ENCODE measurements at regions not wholly inside any gene's neighbourhood (a gene's known extent, or its start where the extent isn't known, plus 50 kb on each side); places are given as distances from the start of the nearest gene placed in this dataset.

GRCh38 chr13:102933122-102933521 lies 87.3 kb downstream of the ERCC5 start:
- Histone ChIP-seq H3K56ac (replicated peaks; ENCODE audit: insufficient read length, low read depth, low read length) (no peak overlapping the region), H3K4ac (replicated peaks; ENCODE audit: insufficient read length, low read depth, low read length) (no peak overlapping the region), H3K36me3 (ENCODE audit: control insufficient read depth in 2 of 4, insufficient read depth in 4 of 4, low read length in 3 of 4) (no peaks in the 10 kb centered on the region), H3K9me3 (ENCODE audit: insufficient read depth in 2 of 2, low read depth in 1 of 2, low read length in 1 of 2) (no peaks in the 10 kb centered on the region), H3K27ac (ENCODE audit: low read depth, low read length) (no peak overlapping the region), H2AFZ (ENCODE audit: low read length) (no peak overlapping the region), H3K27me3 (replicated peaks in 1 of 4; ENCODE audit: control insufficient read depth in 3 of 4, extremely low read depth in 1 of 4, insufficient read depth in 3 of 4, low read length in 3 of 4) (peaks cover 0 to 1% (median 0%) of the 10 kb centered on the region in 4 experiments; a peak in 1 of 7 replicates), H3K9ac (replicated peaks in 1 of 4; ENCODE audit: extremely low read depth in 1 of 4, low read depth in 3 of 4, low read length in 3 of 4) (no peak overlapping the region), H3K4me1 (replicated peaks in 1 of 4; ENCODE audit: control insufficient read depth in 3 of 4, insufficient read depth in 4 of 4, low read length in 3 of 4) (no peaks in the 10 kb centered on the region), H4K5ac (ENCODE audit: insufficient read length, low read depth, low read length) (no peak overlapping the region), H3K4me2 (ENCODE audit: insufficient read depth in 1 of 2, low read depth in 2 of 2, low read length in 2 of 2) (no peak overlapping the region), H2BK5ac (ENCODE audit: low read depth, low read length) (no peak overlapping the region), H3K18ac (ENCODE audit: extremely low read depth, low read length) (no peak overlapping the region), H2AK5ac (ENCODE audit: low read depth, low read length) (no peak overlapping the region), H3K23me2 (ENCODE audit: low read depth, low read length) (no peaks in the 10 kb centered on the region), H4K20me1 (replicated peaks in 1 of 2; ENCODE audit: control insufficient read depth in 1 of 2, insufficient read depth in 2 of 2, low read length in 2 of 2) (no peaks in the 10 kb centered on the region), H4K91ac (replicated peaks; ENCODE audit: insufficient read length, low read length) (no peak overlapping the region), H3K4me3 (ENCODE audit: extremely low read depth in 1 of 4, insufficient read depth in 2 of 4, low read depth in 3 of 4, low read length in 4 of 4) (no peak overlapping the region), H4K8ac (ENCODE audit: extremely low read depth, insufficient read depth, low read length) (no peak overlapping the region), H2BK20ac (ENCODE audit: low read length) (no peak overlapping the region), H2BK15ac (ENCODE audit: low read length) (no peak overlapping the region), H3K79me1 (ENCODE audit: low read depth, low read length) (no peaks in the 10 kb centered on the region), H3K79me2 (ENCODE audit: control insufficient read depth in 1 of 2, insufficient read depth in 2 of 2, low read length in 2 of 2) (no peaks in the 10 kb centered on the region), H2BK120ac (replicated peaks; ENCODE audit: low read depth, low read length) (no peak overlapping the region), H2BK12ac (ENCODE audit: low read depth, low read length) (no peak overlapping the region), H3K23ac (ENCODE audit: insufficient read length) (no peak overlapping the region), H3K14ac (ENCODE audit: insufficient read length) (no peak overlapping the region)
- no peak for FAIRE-seq
- ChIA-PET CTCF (ENCODE audit: partially characterized antibody) (interaction anchor here (0.6 to 1.5 kb wide), 8 partner anchors 10 to 259 kb away, joined by 3 to 6 read pairs (median 4); no protein-coding TSS in a partner anchor), POLR2A (ENCODE audit: partially characterized antibody) (no interaction called here)
- TF ChIP-seq GABPA (IDR thresholded peaks at IDR 0.05; ENCODE audit: borderline replicate concordance, insufficient read depth, low read length), result no peak
- TF ChIP-seq NANOG (IDR thresholded peaks at IDR 0.05; ENCODE audit: insufficient read depth, low read depth, low read length, poor library complexity, severe bottlenecking), result no peak
- TF ChIP-seq SIN3A (conservative IDR thresholded peaks at IDR 0.05 in 1 of 2, IDR thresholded peaks at IDR 0.05 in 1 of 2; ENCODE audit: low read depth in 1 of 2, low read length in 2 of 2), result no peak
- TF ChIP-seq TCF12 (IDR thresholded peaks at IDR 0.05; ENCODE audit: low read depth, low read length), result no peak
- no peak for TF ChIP-seq KDM5A (IDR thresholded peaks at IDR 0.05; ENCODE audit: low read length)
- TF ChIP-seq SP4 (IDR thresholded peaks at IDR 0.05; ENCODE audit: low read length), result no peak
- no peak for TF ChIP-seq RAD21 (IDR thresholded peaks at IDR 0.05 in 1 of 2, conservative IDR thresholded peaks at IDR 0.05 in 1 of 2; ENCODE audit: low read depth in 2 of 2, low read length in 2 of 2)
- no peak for TF ChIP-seq RNF2 (IDR thresholded peaks at IDR 0.05; ENCODE audit: borderline replicate concordance, low read depth, low read length, missing control alignments, poor library complexity, severe bottlenecking)
- no peak for TF ChIP-seq SP2 (IDR thresholded peaks at IDR 0.05; ENCODE audit: low read length)
- TF ChIP-seq ATF2 (IDR thresholded peaks at IDR 0.05; ENCODE audit: low read length), result no peak
- TF ChIP-seq EGR1 (IDR thresholded peaks at IDR 0.05; ENCODE audit: borderline replicate concordance, low read depth, low read length), result no peak
- no peak for TF ChIP-seq POLR2A (IDR thresholded peaks at IDR 0.05; ENCODE audit: control extremely low read depth in 1 of 2, low read depth in 2 of 2, low read length in 2 of 2)
- TF ChIP-seq HDAC6 (IDR thresholded peaks at IDR 0.05; ENCODE audit: low read depth, low read length), result no peak
- 93% methylated on average over 6 of the region's 6 CpGs; no CpG with 5 or more reads in 1 of the 2 experiments for WGBS, 2 experiments (ENCODE audit: extremely low coverage in 1 of 2, insufficient coverage in 1 of 2, insufficient read length in 1 of 2, insufficient replicate concordance in 2 of 2, low coverage in 1 of 2, low lambda C conversion rate in 2 of 2, missing lambda C conversion rate in 1 of 2)
- no peak for DNase-seq (ENCODE audit: low read depth in 1 of 2, low spot score in 2 of 2)

Measured in H1 (cell line).